ENCODE measurements at regions not wholly inside any gene's neighbourhood (a gene's known extent, or its start where the extent isn't known, plus 50 kb on each side); places are given as distances from the start of the nearest gene placed in this dataset.

DNA sequence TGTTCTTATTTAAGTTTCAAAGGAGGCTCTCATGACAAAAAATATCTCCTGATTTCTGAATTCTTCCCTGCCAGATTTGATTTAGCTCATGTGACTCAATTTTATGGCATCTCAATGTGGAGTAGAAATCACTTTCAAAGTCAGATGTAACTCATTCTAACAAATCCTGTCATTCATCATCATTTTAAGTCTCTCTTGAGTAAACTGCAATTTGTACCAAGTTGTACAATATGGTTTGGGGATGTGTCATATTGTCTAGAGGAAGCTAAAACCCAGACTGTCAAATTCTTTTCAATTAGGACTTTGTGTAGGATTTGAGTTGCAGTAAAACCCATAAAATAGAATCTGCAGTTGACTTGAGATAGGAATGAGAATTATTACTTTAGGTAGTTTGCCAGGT lies 2101.0 kb downstream of the NCAM2 start:
- Histone ChIP-seq H3K27ac (no peak overlapping the region), H2AFZ (replicated peaks) (no peak overlapping the region), H3K27me3 (no peaks in the 10 kb centered on the region), H3K36me3 (no peaks in the 10 kb centered on the region), H3K79me2 (ENCODE audit: low read depth) (no peaks in the 10 kb centered on the region), H3F3A (ENCODE audit: low read depth) (no peaks in the 10 kb centered on the region), H4K20me1 (ENCODE audit: low read depth) (no peaks in the 10 kb centered on the region), H3K9me3 (ENCODE audit: low read depth) (no peaks in the 10 kb centered on the region), H3K4me1 (no peaks in the 10 kb centered on the region), H3K9ac (no peak overlapping the region), H3K4me2 (no peak overlapping the region), H3K4me3 (no peak overlapping the region)
- TF ChIP-seq, protein P1, sequence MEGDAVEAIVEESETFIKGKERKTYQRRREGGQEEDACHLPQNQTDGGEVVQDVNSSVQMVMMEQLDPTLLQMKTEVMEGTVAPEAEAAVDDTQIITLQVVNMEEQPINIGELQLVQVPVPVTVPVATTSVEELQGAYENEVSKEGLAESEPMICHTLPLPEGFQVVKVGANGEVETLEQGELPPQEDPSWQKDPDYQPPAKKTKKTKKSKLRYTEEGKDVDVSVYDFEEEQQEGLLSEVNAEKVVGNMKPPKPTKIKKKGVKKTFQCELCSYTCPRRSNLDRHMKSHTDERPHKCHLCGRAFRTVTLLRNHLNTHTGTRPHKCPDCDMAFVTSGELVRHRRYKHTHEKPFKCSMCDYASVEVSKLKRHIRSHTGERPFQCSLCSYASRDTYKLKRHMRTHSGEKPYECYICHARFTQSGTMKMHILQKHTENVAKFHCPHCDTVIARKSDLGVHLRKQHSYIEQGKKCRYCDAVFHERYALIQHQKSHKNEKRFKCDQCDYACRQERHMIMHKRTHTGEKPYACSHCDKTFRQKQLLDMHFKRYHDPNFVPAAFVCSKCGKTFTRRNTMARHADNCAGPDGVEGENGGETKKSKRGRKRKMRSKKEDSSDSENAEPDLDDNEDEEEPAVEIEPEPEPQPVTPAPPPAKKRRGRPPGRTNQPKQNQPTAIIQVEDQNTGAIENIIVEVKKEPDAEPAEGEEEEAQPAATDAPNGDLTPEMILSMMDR (IDR thresholded peaks at IDR 0.05): no peak
- TF ChIP-seq EZH2 (IDR thresholded peaks at IDR 0.05) (no peak), EZH2phosphoT487 (IDR thresholded peaks at IDR 0.05) (no peak)
- Mint-ChIP-seq H3K4me3 (no peak overlapping the region), H3K36me3 (no peaks in the 10 kb centered on the region), H3K27me3 (ENCODE audit: insufficient read depth, low read depth) (peaks cover 2% of the 10 kb centered on the region), H3K4me1 (no peaks in the 10 kb centered on the region), H3K27ac (no peak overlapping the region), H3K9me3 (no peaks in the 10 kb centered on the region)
- DNase-seq (ENCODE audit: low spot score): no peak

DNA sequence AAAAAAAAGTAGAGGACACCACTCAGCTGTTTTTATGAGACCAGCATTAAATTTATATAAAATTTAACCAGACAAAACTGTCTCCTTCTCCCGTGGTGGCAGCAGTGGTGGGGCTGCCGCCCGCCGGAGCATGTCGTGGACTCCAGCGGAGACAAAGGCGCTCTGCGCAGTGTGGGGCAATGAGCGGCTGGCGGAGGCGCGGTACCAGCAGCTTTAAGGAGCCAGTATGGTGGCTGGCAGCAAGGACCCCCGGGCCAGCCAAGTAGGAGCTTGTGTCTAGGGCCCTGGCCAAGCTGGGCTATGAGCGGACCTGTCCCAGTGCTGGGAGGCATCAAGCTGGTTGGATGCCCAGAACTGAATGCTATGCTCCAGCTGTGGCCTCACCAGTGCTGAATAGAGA lies 2102.9 kb downstream of the NCAM2 start:
- H3K27ac Mint-ChIP-seq: no peak overlapping the region
- no peaks in the 10 kb centered on the region for H3K9me3 Mint-ChIP-seq
- no peaks in the 10 kb centered on the region for H3K27me3 ChIP-seq
- H3K79me2 ChIP-seq (ENCODE audit: low read depth): no peaks in the 10 kb centered on the region
- no peak overlapping the region for H3K27ac ChIP-seq
- H3K27me3 Mint-ChIP-seq (ENCODE audit: insufficient read depth, low read depth): peaks cover 2% of the 10 kb centered on the region
- no peaks in the 10 kb centered on the region for H3K36me3 Mint-ChIP-seq
- H3K4me2 ChIP-seq: no peak overlapping the region
- no peaks in the 10 kb centered on the region for H3K4me1 Mint-ChIP-seq
- no peak for DNase-seq (ENCODE audit: low spot score)
- H3K4me3 ChIP-seq: no peak overlapping the region
- no peak overlapping the region for H3K4me3 Mint-ChIP-seq
- TF ChIP-seq, protein P1 (IDR thresholded peaks at IDR 0.05): no peak
- TF ChIP-seq EZH2phosphoT487 (IDR thresholded peaks at IDR 0.05): no peak
- TF ChIP-seq EZH2 (IDR thresholded peaks at IDR 0.05): no peak
- no peak overlapping the region for H3K9ac ChIP-seq
- no peaks in the 10 kb centered on the region for H3K9me3 ChIP-seq (ENCODE audit: low read depth)
- H3F3A ChIP-seq (ENCODE audit: low read depth): no peaks in the 10 kb centered on the region
- H2AFZ ChIP-seq (replicated peaks): no peak overlapping the region
- H3K4me1 ChIP-seq: no peaks in the 10 kb centered on the region
- H4K20me1 ChIP-seq (ENCODE audit: low read depth): no peaks in the 10 kb centered on the region
- H3K36me3 ChIP-seq: no peaks in the 10 kb centered on the region

DNA sequence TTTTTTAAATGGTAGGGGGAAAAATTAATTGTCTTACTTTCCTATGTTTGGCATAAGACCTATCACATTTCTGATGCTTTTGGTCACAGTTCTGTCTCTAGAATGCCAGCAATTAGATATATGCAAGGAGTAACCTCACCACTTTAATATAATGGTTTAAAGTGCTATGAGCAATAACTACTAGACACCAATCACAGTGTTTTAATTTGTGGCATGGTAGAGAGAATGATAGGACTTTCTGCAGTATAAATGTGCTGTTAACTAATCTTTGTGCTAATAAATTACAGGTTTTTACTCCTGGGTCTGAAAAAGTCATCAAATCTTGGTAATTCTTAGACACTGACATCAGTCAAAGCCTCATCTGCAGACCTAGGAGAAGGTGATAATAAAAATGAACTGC lies 2110.3 kb downstream of the NCAM2 start:
- H3K4me2 ChIP-seq: no peak overlapping the region
- H3K27me3 Mint-ChIP-seq (ENCODE audit: insufficient read depth, low read depth): peaks cover 5% of the 10 kb centered on the region
- H3K27ac Mint-ChIP-seq: no peak overlapping the region
- no peaks in the 10 kb centered on the region for H3K27me3 ChIP-seq
- H3F3A ChIP-seq (ENCODE audit: low read depth): no peaks in the 10 kb centered on the region
- H3K36me3 ChIP-seq: no peaks in the 10 kb centered on the region
- H3K4me3 ChIP-seq: no peak overlapping the region
- H3K4me1 ChIP-seq: no peaks in the 10 kb centered on the region
- H3K79me2 ChIP-seq (ENCODE audit: low read depth): no peaks in the 10 kb centered on the region
- no peak for DNase-seq (ENCODE audit: low spot score)
- no peaks in the 10 kb centered on the region for H3K9me3 ChIP-seq (ENCODE audit: low read depth)
- H3K36me3 Mint-ChIP-seq: no peaks in the 10 kb centered on the region
- peaks cover 2% of the 10 kb centered on the region for H3K4me1 Mint-ChIP-seq
- no peaks in the 10 kb centered on the region for H3K9me3 Mint-ChIP-seq
- no peak overlapping the region for H3K27ac ChIP-seq
- H3K9ac ChIP-seq: no peak overlapping the region
- H2AFZ ChIP-seq (replicated peaks): no peak overlapping the region
- H4K20me1 ChIP-seq (ENCODE audit: low read depth): no peaks in the 10 kb centered on the region
- TF ChIP-seq EZH2 (IDR thresholded peaks at IDR 0.05) (no peak), EZH2phosphoT487 (IDR thresholded peaks at IDR 0.05) (no peak)
- TF ChIP-seq, protein P1 (IDR thresholded peaks at IDR 0.05): no peak
- H3K4me3 Mint-ChIP-seq: no peak overlapping the region

Data from neural progenitor cell (in vitro differentiated cells).